ENCODE measurements at regions not wholly inside any gene's neighbourhood (a gene's known extent, or its start where the extent isn't known, plus 50 kb on each side); places are given as distances from the start of the nearest gene placed in this dataset.

- TF ChIP-seq EZH2 (IDR thresholded peaks at IDR 0.05; ENCODE audit: borderline replicate concordance, insufficient read depth, low read depth, low read length, poor library complexity, severe bottlenecking): no peak
- no peak for TF ChIP-seq CTCF (IDR thresholded peaks at IDR 0.05)
These were observed 199.3 kb downstream of the NCK2 start for GRCh38 chr2:105943977-105944376.
